ENCODE measurements at regions not wholly inside any gene's neighbourhood (a gene's known extent, or its start where the extent isn't known, plus 50 kb on each side); places are given as distances from the start of the nearest gene placed in this dataset.

DNA sequence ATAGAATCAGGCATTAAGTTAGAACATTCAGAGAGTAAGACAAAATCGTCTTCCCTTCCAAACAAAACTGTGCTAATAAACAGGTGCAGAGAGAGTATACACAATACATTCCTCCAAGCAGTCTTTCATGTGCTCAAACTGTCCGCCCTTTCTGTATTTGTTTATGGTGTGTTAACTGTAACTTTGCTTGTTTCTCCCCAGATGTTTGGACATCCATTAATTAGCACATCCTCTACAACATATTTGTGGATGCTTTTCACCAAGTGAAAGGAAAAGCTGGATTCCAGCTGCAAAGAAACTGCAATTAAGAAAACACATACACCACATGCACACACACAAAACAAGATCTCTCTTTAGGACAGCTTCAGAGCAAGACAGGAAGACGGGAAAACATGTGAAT, 912.6 kb downstream of the NTRK3 start:
- TF ChIP-seq, protein P1, sequence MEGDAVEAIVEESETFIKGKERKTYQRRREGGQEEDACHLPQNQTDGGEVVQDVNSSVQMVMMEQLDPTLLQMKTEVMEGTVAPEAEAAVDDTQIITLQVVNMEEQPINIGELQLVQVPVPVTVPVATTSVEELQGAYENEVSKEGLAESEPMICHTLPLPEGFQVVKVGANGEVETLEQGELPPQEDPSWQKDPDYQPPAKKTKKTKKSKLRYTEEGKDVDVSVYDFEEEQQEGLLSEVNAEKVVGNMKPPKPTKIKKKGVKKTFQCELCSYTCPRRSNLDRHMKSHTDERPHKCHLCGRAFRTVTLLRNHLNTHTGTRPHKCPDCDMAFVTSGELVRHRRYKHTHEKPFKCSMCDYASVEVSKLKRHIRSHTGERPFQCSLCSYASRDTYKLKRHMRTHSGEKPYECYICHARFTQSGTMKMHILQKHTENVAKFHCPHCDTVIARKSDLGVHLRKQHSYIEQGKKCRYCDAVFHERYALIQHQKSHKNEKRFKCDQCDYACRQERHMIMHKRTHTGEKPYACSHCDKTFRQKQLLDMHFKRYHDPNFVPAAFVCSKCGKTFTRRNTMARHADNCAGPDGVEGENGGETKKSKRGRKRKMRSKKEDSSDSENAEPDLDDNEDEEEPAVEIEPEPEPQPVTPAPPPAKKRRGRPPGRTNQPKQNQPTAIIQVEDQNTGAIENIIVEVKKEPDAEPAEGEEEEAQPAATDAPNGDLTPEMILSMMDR (conservative IDR thresholded peaks at IDR 0.05), result no peak
- TF ChIP-seq ZFX (IDR thresholded peaks at IDR 0.05), result no peak

Data from C4-2B (cell line).